NCI-H1436 (cell line): ENCODE measurements at regions not wholly inside any gene's neighbourhood (a gene's known extent, or its start where the extent isn't known, plus 50 kb on each side); places are given as distances from the start of the nearest gene placed in this dataset.

Experiments used
- DNase-seq: peaks from one replicate; lab custom pipeline; 2025; lab: John Stamatoyannopoulos, UW

DNA sequence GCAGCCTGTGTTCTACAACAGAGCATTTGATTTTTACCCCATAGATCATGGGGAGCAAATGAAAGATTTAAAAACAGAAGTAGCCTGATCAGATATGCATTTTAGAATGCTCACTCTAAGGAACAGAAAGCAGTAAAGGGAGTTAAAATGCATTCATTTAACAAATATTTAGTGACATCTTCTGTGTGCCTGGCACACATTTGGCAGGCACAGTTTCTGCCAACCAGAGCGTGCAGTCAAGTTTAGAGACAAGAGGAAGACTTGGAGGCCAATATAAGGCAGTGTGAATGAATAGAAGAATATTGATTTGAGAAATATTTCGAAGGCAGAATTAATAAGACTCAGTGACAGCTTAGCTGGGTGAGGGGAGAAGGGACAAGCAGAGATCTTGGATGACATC, 210.1 kb downstream of the KDR start:
- DNase-seq, result no peak

DNA sequence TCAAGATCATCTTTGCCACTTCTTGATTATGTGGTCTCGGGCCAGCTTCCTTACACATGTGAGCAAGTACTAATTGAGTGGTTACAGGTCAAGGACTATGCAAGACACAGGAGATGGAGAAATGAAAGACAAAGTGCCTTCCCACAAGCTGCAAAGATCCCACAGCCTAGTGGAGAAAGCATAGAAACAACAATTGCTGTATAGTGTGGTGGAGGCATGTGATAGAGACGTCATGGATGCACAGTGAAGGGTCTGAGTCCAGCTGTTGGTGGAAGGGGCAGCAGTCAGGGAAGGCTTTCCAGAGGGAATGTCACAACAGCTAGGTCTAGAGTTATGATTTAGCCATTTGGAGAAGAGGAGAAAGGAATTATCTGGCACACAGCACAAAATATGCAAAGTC, 210.6 kb downstream of the KDR start:
- DNase-seq, result no peak

DNA sequence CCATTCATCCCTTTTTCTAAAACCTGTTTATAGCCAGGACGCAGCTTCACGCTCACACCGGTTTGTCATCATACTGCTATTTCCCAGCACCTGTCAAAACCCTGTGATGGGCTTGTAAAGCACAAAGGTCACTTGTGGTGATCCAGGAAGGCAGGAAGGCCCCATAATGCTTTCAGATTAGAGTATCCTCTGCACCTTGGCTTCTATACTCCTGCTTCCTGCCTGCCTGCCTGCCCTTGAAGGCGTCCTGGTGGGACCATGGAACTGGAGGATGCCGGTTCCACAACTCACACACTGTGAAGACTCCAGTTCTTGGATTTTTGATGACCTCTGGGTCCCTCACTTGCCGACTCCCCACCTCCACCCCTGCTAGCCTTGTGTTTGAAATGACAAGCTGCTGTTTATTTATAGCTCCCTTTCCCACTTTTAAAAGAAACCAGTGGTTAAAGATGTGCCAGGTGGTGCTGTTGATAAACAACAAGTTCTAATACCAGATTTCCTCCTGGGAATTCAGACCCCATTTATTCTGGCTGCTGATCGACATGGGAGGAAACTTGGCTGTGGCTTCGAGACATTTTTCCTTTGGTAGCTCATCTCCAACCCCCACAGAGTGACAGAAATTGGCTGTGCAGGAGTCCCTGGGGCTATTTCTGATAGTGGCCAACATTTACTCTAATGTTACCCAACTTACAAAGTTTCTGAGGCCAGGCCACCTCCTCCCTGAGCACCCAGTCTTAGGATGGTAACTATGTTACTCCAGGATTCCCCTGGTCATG, 211.5 kb downstream of the KDR start:
- DNase-seq, result no peak

DNA sequence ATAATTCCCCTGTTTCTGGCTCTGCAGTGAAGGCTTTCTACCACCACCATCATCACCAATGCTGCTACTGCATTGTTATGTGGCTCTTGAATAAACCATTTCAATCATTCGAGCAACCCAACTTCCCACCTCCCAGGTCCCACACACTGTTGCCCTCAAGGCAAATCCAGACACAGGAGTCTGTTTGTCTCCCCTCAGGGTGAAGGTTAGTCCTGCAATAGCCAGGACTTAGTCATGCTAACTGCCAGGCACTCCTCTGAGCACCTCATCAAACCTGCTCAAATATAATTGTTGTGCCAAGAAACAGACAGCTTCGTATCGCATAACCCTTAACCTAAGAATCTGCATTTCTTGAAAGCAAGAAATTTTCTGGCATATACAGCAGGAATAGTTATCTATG, 213.2 kb downstream of the KDR start:
- DNase-seq, result no peak

DNA sequence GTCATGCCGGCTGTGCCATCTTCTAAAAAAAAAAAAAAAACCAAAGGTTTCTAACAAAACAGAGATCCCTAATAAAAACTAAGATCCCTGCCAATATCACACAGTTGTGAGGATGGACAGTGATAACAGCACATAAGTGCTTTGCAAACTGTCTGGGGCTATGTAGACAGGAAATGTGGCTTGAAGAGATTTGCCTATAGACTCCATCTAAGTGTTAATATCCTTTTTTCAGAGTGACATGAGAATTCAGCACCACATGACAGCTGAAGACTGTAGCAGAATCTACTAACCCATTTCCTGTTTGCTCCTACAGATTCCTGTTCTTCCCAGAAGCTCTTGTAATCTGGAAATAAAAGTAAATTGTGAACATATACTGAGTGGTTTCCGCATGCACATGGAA, 215.4 kb downstream of the KDR start:
- DNase-seq, result no peak

DNA sequence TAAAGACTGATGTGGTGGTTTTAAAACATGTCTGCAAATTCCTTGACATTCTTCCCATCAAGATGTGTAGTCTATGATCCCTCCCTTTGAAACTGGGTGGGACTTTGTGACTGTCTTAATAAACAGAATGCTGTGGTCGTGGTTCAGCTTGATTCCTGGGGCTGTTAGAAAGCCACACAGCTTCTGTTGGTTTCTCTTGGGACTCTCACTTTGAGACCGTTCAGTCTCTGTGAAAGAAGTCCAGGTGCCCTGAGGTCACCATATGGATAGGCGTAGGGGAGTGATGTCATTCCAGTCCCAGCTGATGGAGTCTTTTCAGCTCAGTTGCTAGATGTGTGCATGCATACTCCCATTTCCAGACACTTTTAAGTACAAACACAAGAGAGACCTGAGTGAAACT, 216.6 kb downstream of the KDR start:
- DNase-seq, result no peak

DNA sequence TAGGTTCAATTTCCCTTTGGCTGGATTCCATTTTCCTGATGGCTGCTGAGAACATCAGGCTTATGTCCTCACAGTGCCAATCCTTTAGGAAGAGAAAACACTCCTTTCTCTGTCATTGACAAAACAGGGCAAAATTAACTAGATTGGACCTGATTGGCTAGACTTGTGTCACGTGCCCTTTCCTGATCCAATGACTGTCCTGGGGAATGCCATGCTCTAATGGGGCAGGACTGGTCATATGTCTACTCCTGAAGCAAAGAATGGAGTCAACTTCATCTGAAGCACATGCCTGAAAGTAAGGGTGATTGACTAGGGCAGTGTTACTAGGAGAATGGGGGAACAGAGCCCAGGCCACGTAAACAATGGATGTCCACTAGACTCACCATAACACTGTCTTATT, 220.4 kb downstream of the KDR start:
- DNase-seq, result no peak

DNA sequence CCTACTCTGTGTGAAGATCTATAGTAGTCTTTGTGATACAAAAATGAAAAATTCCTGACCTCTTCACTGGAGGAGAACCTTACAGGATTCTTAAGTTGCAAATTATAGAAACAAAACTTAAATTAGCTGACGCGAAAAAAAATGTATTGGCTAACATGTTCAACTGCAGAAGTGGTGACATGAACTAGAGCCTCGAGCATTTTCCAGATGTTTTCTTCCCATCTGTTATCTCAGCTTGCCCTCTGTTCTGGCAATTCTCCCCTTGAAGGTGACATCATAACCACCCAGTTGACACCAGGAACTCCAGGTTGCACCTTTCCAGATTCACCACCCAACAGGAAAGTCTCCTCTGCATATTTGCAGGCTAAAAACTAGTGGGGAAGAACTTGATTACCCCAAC, 222.4 kb downstream of the KDR start:
- no peak for DNase-seq

DNA sequence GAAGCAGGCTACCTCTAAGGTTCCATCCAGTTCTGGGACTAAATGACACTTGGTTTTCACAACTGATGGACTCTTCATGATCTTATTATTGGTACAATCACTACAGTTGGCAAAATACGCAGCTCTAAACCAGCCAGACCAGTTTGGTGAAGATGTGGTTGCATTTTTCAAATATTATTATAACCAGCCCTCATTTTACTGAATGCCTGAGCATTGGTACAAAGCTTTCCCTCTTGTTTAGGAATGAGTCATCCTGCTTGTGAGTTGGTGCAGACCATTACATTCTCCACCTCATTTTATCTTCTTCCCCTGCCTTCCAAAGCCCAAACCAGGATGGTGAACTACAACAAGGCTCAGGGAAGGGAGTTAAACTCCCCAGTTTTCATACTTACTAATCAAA, 223.1 kb downstream of the KDR start:
- no peak for DNase-seq

DNA sequence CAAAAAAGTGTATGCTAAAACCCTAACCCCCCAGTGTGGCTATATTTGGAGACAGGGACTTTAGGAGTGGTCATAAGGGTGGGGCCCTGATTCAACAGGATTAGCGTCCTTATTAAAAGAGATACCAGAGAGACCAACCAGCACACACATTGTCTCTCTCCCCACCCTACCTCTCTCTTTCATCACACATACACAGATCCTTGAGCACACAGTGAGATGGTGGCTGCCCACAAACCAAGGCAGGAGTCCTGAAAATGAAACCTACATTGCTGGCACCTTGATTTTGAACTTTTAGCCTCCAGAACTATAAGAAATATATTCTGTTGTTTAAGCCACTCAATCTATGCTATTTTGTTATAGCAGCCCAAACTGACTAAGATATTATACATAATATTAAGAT, 224.2 kb downstream of the KDR start:
- DNase-seq, result no peak

DNA sequence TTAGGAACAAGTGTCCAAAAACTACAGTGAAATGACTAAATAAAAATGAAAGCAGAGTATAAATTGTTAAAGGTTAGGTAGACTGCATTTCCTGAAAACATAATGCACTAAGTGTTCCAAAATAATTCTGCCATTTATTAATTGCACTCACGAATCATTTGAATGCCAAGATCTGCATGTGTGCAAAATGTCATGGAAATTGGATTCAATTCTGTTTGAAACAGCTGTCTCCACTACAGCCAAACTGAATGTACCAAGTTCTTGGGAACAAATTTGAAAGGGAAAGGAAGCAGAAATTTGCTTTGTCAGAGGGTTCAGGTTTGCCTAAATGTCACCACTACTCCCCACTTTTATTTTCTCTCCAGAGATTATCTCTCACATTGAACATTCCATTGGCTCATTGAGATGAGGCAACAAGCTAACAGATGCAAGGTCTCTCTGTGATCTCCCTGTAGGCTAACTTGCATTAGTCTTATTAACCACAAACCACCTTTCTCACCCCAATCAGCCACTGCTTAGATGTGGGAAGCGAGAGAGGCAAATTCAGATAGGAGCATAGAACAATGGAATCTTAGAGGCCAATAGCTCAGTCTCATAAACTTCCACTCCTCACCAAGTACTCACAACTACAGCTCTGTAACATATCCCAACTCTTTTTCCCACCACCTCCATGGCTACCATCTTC, 226.6 kb downstream of the KDR start:
- DNase-seq, result no peak

DNA sequence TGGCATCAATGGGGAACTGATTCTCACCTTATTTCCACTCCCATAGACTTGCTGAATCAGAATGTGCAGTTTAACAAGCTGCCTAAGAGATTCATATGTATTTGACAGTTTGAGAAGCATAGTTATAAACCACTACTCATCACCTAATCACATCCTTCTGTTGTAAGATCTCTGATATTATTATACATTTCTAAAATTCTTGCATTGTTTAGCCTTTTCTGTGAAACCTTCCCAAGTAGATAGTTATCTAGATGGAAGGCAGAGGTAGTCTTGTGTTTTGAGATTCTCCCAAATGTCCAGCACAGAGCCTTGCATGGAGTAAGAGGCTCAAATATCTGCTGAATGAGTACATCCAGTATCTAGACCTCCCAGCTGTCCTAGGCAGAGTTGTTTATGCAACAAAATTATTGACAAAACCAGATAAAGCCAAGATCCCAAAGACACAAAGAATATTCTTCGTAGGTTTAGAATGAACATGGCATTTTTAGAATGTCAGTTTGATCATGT, 227.3 kb downstream of the KDR start:
- no peak for DNase-seq

DNA sequence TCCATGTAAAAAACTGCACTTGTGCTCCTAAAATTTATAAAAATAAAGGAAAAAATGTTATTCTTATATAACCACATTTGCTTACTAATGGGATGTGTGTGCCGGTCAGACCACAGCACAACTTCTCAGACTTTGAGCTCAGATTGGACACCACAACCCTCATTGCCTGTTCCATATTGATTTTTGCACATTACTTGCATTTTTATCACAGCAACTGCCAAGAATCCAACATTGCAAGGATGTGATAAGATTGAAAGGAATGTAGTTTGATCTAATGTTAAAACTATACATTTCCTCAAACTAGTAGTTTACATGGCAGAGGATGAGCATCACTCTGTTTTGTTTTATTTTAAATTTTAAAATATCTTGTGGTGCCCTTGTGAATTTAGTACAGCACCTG, 227.8 kb downstream of the KDR start:
- no peak for DNase-seq

DNA sequence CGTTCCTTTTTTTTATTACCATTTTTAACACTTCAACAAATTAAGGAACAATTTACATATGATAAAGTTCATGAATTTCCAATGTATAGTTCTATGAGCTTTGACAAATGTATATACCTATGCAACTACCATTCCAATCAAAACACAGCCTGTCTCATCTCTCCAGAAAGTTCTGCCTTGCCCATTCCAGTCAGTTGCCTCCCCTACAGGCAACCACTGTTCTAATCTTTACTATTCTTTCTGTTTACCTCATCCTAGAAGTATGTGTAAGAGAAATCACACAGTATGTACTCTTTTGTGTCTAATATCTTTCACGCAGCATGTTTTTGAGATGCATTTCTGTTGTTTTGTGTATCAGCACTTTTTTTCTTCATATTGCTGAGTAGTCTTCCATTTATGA, 224.9 kb downstream of the KIT start:
- no peak for DNase-seq

DNA sequence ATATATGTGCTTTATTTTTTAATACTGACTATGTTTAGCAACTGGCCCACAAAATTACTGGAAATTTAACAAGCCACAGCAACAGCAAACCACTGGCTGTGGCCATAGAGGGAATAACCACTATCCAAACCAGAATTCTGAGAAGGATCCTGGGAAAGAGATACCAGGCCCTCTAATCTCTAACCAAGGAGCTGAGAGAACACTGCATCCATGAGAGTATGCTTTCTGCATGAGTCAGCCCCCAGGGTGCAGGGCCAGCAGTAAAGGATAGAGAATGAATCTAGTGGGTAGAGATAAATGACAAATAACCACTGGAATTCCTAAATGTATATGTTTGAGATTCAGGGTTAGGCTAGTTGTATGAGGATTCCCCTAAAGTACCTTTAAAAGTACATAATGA, 221.8 kb downstream of the KIT start:
- DNase-seq, result no peak

DNA sequence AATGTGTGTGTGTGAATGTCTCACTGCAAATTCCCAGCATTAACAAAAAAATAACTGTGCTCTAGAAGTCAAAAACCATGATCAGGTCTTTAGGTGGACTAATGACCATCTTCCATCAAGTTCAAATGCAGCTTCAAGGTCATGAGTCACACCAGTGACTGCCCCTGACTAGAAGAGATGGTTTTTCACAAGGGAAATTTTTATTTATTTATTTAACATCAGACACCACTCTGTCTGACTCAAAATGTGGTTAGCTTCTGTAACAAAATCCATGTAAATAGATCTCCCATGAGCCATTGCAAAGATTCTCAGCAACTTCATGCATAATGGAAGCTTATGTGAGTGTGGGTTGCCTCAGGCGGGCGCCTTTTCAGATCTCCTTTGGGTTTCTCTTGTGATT, 219.2 kb downstream of the KIT start:
- DNase-seq, result no peak

DNA sequence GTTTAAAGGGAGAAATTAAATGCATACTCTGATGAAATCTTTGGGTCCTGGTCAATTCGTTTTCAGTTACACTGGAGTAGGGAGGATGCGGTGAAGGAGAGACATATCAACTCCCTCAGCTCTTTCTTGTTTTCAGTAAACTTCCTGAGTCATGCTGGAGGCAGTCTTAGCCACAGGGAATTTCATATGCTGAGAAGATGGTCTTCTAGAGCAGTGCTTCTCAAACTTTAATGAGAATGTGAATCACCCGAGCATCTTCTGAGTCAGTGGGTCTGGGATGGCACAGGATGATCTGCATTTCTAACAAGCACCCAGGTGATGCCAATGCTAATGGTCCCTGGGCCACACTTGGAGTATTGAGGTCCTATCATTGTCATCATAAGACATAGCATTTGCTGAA, 214.5 kb downstream of the KIT start:
- no peak for DNase-seq

DNA sequence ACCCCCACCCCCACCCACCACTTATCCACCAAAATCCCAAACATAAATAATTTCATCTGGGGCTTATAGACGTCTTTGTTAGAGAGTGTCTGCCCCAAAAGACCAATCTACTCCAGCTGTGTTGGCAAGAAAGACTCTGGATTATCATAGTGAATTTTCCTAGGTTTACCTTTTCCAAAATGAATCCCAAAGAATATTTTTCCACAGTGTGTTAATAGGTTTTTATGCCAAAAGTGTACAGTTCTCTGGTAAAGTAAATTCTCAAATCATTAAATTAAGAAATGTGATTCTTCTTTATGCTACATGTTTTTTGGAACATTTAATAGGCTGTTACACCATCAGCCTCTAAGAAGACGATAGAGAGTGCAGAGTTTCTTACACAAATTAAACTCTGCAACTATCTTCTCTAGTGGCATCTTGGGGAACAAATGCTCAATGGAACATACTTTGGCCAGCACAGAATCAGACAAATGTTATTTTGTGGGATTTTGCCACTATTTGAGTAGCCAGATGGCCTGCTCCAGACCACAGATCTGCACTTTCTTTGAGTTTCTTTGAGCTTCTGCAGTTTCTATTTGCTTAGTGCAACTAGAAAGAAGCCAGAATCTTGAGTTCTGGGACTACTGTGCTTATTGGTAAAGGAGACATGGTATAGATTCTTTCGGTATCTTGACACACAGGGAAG, 206.0 kb downstream of the KIT start:
- DNase-seq, result no peak

DNA sequence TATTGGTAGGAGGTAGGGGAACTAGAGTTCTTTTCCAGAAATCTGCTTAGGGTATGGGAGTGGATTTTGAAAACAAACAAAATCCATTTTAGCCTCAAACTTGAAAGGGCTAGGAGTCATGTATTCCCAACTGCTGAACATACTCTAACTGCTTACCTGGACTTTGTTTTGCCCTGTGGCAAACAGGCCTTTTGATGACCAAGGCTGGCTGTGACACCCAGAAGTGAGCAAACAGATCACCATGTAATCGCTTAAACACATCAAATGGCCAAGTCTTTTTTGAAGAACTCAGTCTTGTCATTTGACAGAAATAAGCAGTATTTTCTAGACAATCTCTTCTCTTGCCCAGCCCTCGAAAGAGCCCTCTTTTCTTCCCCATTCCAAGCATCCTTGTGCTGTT, 203.4 kb downstream of the KIT start:
- DNase-seq, result no peak

DNA sequence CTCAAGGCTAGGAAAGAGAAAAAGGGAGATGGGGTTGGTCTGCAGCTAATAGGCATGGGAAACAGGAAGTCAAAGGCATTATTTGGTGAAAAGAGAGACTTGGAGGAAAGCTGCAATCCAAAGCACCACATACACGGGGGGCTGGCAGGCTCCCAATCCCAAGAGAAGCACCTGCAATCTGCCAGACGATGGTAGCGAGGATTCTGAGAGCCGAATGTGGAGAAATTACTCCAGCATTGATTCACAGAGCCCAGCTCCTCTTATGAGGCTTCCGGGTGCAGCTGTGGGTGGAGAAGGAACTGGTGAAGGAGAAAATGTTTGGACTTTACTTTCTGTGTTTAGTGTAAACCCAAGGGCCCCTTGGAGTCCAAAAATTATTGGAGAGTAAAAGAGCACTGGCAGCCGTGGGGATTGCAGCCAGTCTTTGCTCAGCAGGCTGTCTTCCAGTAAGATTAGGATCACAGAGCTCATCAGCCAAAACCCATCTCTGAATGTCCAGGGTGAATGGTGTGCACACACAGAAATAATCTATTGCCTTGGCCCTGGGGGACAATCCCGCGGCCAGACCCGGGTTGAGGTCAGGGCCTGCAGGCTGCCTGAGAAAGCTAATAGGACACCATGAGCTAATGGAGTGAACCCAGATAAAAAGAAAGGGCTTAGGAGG, 197.6 kb downstream of the KIT start:
- no peak for DNase-seq

DNA sequence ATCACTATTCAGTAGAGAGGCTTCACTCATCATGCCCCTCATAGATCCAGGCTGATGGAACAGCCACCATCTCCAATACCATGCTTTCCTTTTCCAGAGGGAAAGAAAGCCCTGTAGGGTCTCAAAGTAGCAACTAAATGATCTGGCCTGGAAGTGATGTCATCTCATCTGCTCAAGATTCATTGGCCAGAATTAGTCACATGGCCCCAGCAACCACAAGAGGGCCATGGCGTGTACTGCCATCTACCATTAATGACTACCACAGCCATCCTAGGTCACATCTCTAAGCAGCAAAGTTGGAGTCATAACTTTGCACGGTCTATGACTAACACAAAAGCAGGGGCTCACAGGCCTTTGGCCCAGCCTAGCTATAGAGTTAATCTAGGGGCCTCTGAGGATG, 194.8 kb downstream of the KIT start:
- DNase-seq, result no peak

DNA sequence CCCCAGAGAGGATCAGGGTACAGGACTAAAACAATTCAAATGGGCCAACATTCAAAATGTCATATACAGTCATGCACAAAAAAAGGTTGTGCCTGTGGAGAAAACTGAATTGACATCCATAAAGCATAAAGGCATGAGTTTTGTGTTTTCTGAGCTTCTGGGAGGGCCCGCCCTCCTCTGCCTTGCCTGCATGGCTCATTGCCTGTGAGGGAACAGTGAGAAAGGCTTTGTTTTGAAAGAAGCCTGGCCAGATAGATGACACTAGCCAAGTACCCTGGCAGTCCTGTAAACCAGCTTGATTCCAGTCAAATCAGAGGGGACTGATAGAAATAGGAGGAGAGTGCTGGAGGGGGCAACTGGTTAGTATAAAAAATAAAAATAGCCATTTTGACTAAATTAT, 194.3 kb downstream of the KIT start:
- DNase-seq, result no peak

DNA sequence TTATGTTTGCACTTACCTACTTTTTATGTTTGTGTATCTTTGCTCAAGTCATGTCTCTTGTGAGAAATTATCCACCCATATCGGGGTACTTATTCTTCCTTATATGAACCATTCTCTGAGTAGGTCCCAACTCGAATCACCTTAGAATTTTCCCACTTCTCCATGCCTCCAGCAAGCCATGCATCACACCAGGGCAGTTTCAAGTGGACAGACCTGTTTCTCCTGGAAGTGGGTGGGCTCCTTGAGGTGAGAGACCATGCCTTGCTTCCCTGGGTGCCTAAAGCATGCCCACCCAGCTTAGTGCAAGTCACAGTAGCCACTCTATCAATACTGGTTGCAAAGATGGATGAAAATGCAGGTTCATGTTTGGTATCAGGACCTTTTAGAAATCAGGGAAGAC, 187.2 kb downstream of the KIT start:
- no peak for DNase-seq
